DND-41 (cell line): ENCODE measurements at regions not wholly inside any gene's neighbourhood (a gene's known extent, or its start where the extent isn't known, plus 50 kb on each side); places are given as distances from the start of the nearest gene placed in this dataset.

Source experiments
- ATAC-seq: fragments of 200-7000 bp; cut with Tn5 transposase; 3 replicates; pipeline ENCODE4 v1.9.1; 2021; ENCODE audit warnings: low read depth; ENCODE audit not compliant: insufficient read depth
- DNase-seq: peaks from one replicate; pipeline ENCODE4 v3.0.0-alpha.2; 2020
- H2AFZ ChIP-seq: 2 replicates; pipeline ENCODE4 v1.6.0; 2012; ENCODE audit warnings: low read depth, low read length
- H3K27ac ChIP-seq: 2 replicates; pipeline ENCODE4 v1.5.1; 2012; ENCODE audit warnings: low read length, inconsistent platforms
- H3K27me3 ChIP-seq: fragments of 200-600 bp; sonication (generic); 2 replicates; pipeline ENCODE4 v1.6.0; 2012; ENCODE audit warnings: low read length, mild to moderate bottlenecking, inconsistent platforms; ENCODE audit not compliant: insufficient read depth, poor library complexity
- H3K36me3 ChIP-seq: 2 replicates; pipeline ENCODE4 v1.5.1; 2012; ENCODE audit warnings: low read length, inconsistent platforms; ENCODE audit not compliant: insufficient read depth
- H3K4me1 ChIP-seq: 2 replicates; pipeline ENCODE4 v1.5.1; 2012; ENCODE audit warnings: mild to moderate bottlenecking, low read length; ENCODE audit not compliant: insufficient read depth
- H3K4me2 ChIP-seq: 2 replicates; pipeline ENCODE4 v1.6.0; 2012; ENCODE audit warnings: mild to moderate bottlenecking, moderate library complexity, low read length, inconsistent platforms; ENCODE audit not compliant: insufficient read depth
- H3K4me3 ChIP-seq, 2 experiments: fragments of 200-600 bp in 1 of 2; shearing (Covaris generic) in 1 of 2; 2 replicates each; pipeline ENCODE4 v1.5.1; 2012 to 2016; ENCODE audit warnings: inconsistent platforms in 2 of 2, low read length in 2 of 2, mild to moderate bottlenecking in 2 of 2, low read depth in 1 of 2, moderate library complexity in 1 of 2
- H3K79me2 ChIP-seq: 2 replicates; pipeline ENCODE4 v1.6.0; 2012; ENCODE audit warnings: low read length, inconsistent platforms; ENCODE audit not compliant: insufficient read depth
- H3K9ac ChIP-seq: 2 replicates; pipeline ENCODE4 v1.6.0; 2012; ENCODE audit warnings: low read depth, mild to moderate bottlenecking, inconsistent platforms, low read length, moderate library complexity
- H3K9me3 ChIP-seq: 2 replicates; pipeline ENCODE4 v1.5.1; 2012; ENCODE audit warnings: low read length, moderate library complexity, mild to moderate bottlenecking, inconsistent platforms; ENCODE audit not compliant: insufficient read depth, severe bottlenecking
- H4K20me1 ChIP-seq: 2 replicates; pipeline ENCODE4 v1.6.0; 2012; ENCODE audit warnings: low read length; ENCODE audit not compliant: insufficient read depth
- EZH2 ChIP-seq: IDR thresholded peaks from 3 replicates; pipeline ENCODE4 v1.6.1; 2012; ENCODE audit warnings: borderline replicate concordance, low read depth, mild to moderate bottlenecking, moderate library complexity, low read length, inconsistent platforms; ENCODE audit not compliant: severe bottlenecking
- TF ChIP-seq, protein P1 (sequence below): IDR thresholded peaks from 2 replicates; pipeline ENCODE4 v1.5.1; 2012; ENCODE audit warnings: borderline replicate concordance, low read length, moderate library complexity, mild to moderate bottlenecking; ENCODE audit not compliant: poor library complexity, severe bottlenecking; ENCODE audit errors: extremely low read depth

- TF ChIP-seq, protein P1, sequence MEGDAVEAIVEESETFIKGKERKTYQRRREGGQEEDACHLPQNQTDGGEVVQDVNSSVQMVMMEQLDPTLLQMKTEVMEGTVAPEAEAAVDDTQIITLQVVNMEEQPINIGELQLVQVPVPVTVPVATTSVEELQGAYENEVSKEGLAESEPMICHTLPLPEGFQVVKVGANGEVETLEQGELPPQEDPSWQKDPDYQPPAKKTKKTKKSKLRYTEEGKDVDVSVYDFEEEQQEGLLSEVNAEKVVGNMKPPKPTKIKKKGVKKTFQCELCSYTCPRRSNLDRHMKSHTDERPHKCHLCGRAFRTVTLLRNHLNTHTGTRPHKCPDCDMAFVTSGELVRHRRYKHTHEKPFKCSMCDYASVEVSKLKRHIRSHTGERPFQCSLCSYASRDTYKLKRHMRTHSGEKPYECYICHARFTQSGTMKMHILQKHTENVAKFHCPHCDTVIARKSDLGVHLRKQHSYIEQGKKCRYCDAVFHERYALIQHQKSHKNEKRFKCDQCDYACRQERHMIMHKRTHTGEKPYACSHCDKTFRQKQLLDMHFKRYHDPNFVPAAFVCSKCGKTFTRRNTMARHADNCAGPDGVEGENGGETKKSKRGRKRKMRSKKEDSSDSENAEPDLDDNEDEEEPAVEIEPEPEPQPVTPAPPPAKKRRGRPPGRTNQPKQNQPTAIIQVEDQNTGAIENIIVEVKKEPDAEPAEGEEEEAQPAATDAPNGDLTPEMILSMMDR: no peak
- no peak for TF ChIP-seq EZH2
- Histone ChIP-seq H3K79me2 (no peaks in the 10 kb centered on the region), H3K4me2 (no peak overlapping the region), H4K20me1 (no peaks in the 10 kb centered on the region), H3K36me3 (no peaks in the 10 kb centered on the region), H2AFZ (no peak overlapping the region), H3K27ac (no peak overlapping the region), H3K4me3 (no peak overlapping the region), H3K27me3 (no peaks in the 10 kb centered on the region), H3K4me1 (no peaks in the 10 kb centered on the region), H3K9me3 (no peaks in the 10 kb centered on the region), H3K9ac (no peak overlapping the region)
- ATAC-seq: no peak
- no peak for DNase-seq
Measured at GRCh38 chr10:29169021-29169420, 119.8 kb upstream of the LYZL1 start.

DNA sequence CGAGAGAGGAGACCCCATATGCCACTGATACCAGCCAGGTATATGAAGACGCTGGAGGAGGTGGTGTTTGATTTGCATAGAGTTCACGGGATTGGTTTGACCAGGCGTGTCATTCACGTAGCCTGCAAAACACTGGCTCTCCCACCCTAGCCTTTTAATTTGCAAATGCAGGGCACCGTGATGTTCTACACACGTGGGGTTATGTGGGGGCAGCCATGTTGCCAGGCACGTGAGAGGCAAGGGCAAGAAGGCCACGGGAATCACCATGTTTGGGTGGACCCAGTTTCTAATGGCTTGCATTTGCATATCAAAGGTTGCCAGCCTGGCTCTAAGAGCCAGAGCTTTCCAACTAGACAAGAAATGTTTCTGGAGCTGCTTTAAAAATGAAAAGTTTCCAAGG is 117.2 kb upstream of the LYZL1 start:
- Histone ChIP-seq H3K27ac (no peak overlapping the region), H3K9me3 (no peaks in the 10 kb centered on the region), H3K9ac (no peak overlapping the region), H3K4me1 (no peaks in the 10 kb centered on the region), H2AFZ (no peak overlapping the region; the same call in 1 of the 2 replicates), H3K4me3 (no peak overlapping the region), H3K4me2 (no peak overlapping the region), H3K79me2 (no peaks in the 10 kb centered on the region), H3K36me3 (no peaks in the 10 kb centered on the region), H3K27me3 (no peaks in the 10 kb centered on the region), H4K20me1 (no peaks in the 10 kb centered on the region)
- no peak for TF ChIP-seq EZH2
- TF ChIP-seq, protein P1: no peak
- ATAC-seq (no peak), DNase-seq (no peak)

GRCh38 chr10:29174389-29174788 is 114.5 kb upstream of the LYZL1 start:
- no peak for TF ChIP-seq EZH2
- TF ChIP-seq, protein P1: no peak
- Histone ChIP-seq H3K4me2 (no peak overlapping the region), H3K79me2 (no peaks in the 10 kb centered on the region), H3K4me3 (no peak overlapping the region), H3K27ac (no peak overlapping the region), H3K9me3 (no peaks in the 10 kb centered on the region), H3K36me3 (no peaks in the 10 kb centered on the region), H3K27me3 (peaks cover 11% of the 10 kb centered on the region), H3K9ac (no peak overlapping the region), H4K20me1 (no peaks in the 10 kb centered on the region), H3K4me1 (no peaks in the 10 kb centered on the region), H2AFZ (no peak overlapping the region)
- no peak for ATAC-seq
- no peak for DNase-seq
